Hepatocyte (in vitro differentiated cells): ENCODE measurements at regions not wholly inside any gene's neighbourhood (a gene's known extent, or its start where the extent isn't known, plus 50 kb on each side); places are given as distances from the start of the nearest gene placed in this dataset.

Experiments
- EZH2 ChIP-seq: fragments of 200-600 bp; sonication (generic); IDR thresholded peaks from 2 replicates; pipeline ENCODE4 v1.6.1; 2016; ENCODE audit warnings: antibody characterized with exemption, mild to moderate bottlenecking, borderline replicate concordance
- TF ChIP-seq, protein P1 (sequence below): fragments of 200-600 bp; sonication (generic); IDR thresholded peaks from 2 replicates; pipeline ENCODE4 v1.5.1; 2016; ENCODE audit warnings: antibody characterized with exemption, mild to moderate bottlenecking; ENCODE audit not compliant: poor library complexity

DNA sequence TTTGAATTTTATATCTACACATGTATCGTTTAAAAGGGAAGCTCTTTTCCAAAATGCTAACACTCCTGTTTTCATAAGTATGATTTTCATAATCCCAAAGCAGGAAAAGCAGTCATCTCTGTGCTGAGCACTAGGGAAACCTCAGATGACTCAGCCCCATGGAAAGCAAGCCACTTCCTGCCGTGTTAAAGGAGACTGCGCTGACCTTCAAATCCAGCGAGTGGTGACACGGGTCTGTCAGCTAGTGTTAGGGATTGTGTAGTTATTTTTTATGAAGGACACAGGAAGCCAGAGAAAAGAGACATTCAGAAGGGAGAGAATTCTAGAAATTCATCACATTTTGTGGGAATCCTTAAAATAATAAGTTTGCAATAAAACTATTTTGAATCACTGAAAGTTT is 57.0 kb upstream of the CD93 start:
- TF ChIP-seq, protein P1, sequence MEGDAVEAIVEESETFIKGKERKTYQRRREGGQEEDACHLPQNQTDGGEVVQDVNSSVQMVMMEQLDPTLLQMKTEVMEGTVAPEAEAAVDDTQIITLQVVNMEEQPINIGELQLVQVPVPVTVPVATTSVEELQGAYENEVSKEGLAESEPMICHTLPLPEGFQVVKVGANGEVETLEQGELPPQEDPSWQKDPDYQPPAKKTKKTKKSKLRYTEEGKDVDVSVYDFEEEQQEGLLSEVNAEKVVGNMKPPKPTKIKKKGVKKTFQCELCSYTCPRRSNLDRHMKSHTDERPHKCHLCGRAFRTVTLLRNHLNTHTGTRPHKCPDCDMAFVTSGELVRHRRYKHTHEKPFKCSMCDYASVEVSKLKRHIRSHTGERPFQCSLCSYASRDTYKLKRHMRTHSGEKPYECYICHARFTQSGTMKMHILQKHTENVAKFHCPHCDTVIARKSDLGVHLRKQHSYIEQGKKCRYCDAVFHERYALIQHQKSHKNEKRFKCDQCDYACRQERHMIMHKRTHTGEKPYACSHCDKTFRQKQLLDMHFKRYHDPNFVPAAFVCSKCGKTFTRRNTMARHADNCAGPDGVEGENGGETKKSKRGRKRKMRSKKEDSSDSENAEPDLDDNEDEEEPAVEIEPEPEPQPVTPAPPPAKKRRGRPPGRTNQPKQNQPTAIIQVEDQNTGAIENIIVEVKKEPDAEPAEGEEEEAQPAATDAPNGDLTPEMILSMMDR, result no peak
- no peak for TF ChIP-seq EZH2
